HG03095 (cell line): ENCODE measurements at regions not wholly inside any gene's neighbourhood (a gene's known extent, or its start where the extent isn't known, plus 50 kb on each side); places are given as distances from the start of the nearest gene placed in this dataset.
"Not testable (repeated sequence)": the region's sequence is repeated elsewhere in the genome, so short reads cannot be mapped to it uniquely, and the experiment has no call there.

Experiments used
- ATAC-seq: cut with Tn5 transposase; IDR thresholded peaks from one replicate; pipeline ENCODE4 v1.9.1; 2021; ENCODE audit warnings: moderate library complexity; ENCODE audit not compliant: unreplicated experiment

GRCh38 chr3:33956206-33956605 is 157.8 kb downstream of the PDCD6IP start:
- no peak for ATAC-seq

- no peak for ATAC-seq
Measured at GRCh38 chr3:33956776-33957175, 158.3 kb downstream of the PDCD6IP start.

GRCh38 chr3:33957176-33957575 is 158.7 kb downstream of the PDCD6IP start:
- no peak for ATAC-seq

GRCh38 chr3:33958661-33959060 is 160.2 kb downstream of the PDCD6IP start:
- no peak for ATAC-seq

DNA sequence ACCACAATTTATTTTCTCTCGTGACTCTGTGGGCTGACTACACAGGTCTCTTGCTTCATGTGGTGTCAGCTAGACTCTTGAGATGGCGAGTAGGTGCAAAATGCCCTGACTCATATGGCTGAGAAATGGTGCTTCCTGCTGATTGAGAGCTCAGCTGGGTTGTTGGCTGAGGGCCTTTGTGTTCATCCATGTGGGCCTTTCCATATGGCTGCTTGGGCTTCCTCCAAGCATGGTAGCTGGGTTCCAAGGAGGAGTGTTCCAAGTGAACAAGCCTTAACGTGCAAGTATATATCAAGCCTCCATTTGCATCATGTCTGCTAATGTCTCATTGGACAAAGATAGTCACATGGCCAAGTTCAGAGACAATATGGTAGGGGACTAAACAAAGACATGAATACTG is 164.0 kb downstream of the PDCD6IP start:
- no peak for ATAC-seq

DNA sequence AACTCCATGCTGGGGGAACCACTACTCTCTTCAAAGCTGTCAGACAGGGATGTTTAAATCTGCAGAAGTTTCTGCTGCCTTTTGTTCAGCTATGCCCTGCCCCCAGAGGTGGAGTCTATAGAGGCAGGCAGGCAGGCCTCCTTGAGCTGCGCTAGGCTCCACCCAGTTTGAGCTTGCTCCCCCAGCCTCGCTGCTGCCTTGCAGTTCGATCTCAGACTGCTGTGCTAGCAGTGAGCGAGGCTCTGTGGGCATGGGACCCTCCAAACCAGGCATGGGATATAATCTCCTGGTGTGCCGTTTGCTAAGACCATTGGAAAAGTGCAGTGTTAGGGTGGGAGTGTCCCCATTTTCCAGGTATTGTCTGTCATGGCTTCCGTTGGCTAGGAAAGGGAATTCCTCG is 171.8 kb downstream of the PDCD6IP start:
- not testable (repeated sequence) for ATAC-seq

DNA sequence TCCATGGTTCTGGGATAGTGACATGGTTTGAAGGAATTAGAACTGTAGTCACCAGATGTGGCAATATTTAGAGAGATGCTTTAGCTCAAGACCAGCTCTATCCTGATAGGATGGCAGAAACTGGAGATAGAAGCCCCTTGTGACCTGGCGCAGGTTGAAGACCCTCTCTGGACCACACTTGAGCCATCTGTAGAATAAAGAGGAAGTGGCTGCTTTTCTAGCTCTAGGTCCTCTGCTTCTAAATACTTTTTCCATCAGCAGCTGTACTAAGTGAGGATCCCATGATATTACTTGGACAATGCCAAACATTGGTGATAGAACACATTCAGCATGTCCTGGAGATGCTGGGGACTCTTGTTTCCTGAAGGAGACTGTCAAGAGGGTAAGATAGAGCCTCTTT is 172.6 kb downstream of the PDCD6IP start:
- no peak for ATAC-seq

GRCh38 chr3:33975463-33975862 is 177.0 kb downstream of the PDCD6IP start:
- ATAC-seq = no peak

- no peak for ATAC-seq
Measured at GRCh38 chr3:33977227-33977626, 178.8 kb downstream of the PDCD6IP start.

- ATAC-seq = no peak
Measured at GRCh38 chr3:33980252-33980651, 181.8 kb downstream of the PDCD6IP start.

DNA sequence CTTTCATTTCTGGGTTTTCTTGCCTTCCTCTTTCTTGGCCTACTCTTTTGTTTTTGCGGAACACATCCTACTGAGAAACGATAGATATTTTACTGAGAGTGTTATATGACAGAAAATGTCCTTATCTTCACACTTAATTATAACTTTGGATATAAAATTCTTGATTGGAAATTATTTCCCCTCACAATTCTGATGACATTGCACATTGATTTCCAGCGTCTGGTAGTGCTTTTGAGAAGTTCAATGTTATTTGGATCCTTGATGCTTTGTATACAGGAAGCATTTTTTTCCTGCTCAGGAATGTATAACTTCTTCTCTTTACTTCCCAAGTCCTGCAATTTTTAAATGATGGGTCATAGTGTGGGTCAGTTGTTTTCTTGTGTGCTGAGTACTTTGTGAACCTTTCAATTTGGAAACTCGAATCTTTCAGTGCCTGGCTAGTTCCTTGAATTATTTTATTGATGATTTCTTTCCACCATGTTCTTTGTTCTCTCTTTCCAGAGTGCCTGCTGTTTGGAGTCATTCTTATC is 183.9 kb downstream of the PDCD6IP start:
- no peak for ATAC-seq

DNA sequence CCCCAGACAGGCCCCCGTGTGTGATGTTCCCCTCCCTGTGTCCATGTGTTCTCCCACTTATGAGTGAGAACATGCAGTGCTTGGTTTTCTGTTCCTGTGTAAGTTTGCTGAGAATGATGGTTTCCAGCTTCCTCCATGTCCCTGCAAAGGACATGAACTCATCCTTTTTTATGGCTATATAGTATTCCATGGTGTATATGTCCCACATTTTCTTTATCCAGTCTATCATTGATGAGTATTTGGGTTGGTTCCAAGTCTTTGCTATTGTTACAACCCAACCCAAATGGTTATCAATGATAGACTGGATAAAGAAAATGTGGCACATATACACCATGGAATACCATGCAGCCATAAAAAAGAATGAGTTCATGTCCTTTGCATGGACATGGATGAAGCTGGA is 184.5 kb downstream of the PDCD6IP start:
- ATAC-seq = not testable (repeated sequence)

DNA sequence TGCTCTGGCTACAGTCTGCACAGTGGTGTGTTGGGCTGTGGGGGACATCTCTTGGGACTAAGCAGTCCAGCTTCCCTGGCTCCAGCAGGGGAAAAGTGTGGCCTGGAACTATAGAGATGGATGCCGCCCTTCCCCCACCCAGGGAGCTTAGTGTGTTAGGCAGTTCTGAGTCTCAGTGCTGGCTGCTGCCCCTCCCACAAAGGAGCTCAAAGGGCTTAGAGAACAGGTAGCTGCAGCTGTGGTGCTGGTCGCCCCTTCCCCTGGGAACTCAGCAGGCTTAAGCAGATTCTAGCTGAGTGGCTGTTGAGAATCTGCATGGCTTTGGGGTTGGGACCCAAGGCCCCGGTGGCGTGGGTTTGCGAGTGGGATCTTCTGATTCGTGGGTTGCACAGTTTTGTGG is 190.8 kb downstream of the PDCD6IP start:
- ATAC-seq = no peak

GRCh38 chr3:33991673-33992072 is 193.2 kb downstream of the PDCD6IP start:
- ATAC-seq = no peak

- no peak for ATAC-seq
Measured at GRCh38 chr3:33993631-33994030, 195.2 kb downstream of the PDCD6IP start.

GRCh38 chr3:33994568-33994967 is 196.1 kb downstream of the PDCD6IP start:
- no peak for ATAC-seq

GRCh38 chr3:34000301-34000700 is 201.9 kb downstream of the PDCD6IP start:
- ATAC-seq = no peak

GRCh38 chr3:34001022-34001421 is 202.6 kb downstream of the PDCD6IP start:
- no peak for ATAC-seq

DNA sequence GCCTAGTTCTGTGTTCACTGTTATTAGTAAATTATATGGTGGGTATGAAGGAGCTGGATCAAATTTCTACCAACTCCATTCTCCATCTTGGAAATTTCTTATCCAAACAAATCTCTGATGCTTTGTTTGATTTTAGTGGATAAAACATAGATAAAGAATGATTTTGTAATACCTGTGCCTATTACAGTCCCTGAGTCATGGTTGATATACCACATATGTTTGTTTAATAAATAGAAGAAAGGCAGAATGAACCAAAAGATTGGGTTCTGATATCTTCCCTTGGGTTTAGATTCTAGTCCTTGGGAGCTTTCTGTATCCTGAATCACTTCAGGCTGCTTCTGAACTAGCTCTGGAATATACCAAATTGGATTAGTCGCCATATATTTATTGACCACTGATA is 203.6 kb downstream of the PDCD6IP start:
- ATAC-seq = no peak

- no peak for ATAC-seq
Measured at GRCh38 chr3:34002569-34003100, 204.2 kb downstream of the PDCD6IP start.

GRCh38 chr3:34005886-34006285 is 207.5 kb downstream of the PDCD6IP start:
- ATAC-seq = no peak

DNA sequence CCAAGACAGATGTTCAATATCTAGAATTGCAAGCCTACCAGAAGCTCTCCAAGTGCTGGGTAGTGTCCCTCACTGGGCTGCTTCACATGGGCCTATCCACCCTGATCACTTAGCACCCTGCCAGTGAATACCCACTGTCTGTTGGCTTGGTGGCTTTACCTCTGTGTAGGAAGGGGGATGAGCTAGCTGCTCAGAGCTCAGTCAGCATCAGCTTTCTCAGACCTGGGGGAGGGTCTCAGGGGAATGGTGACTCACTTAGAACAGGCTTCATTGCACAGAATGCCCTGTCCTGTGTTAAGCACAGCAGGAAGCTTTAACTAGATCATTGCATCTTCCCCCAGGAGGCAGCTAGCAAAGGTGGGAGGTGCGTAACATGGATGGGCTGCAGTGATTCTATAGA is 209.8 kb downstream of the PDCD6IP start:
- ATAC-seq = no peak
